GM12878 (cell line): ENCODE measurements at regions not wholly inside any gene's neighbourhood (a gene's known extent, or its start where the extent isn't known, plus 50 kb on each side); places are given as distances from the start of the nearest gene placed in this dataset.
A peak's percentile ranks its signal among the peaks of the same experiment; 100 is the strongest.

Experiments used
- ATAC-seq: fragments of 200-7000 bp; cut with Tn5 transposase; 3 replicates; pipeline ENCODE4 v1.9.1; 2020; ENCODE audit warnings: mild to moderate bottlenecking, moderate library complexity
- BruUV-seq: library from RNA; stranded (reverse); fragments of 400-500 nt; replicated peaks from 2 replicates; lab custom pipeline; 2021; lab: Mats Ljungman, UMichigan
- CTCF ChIA-PET: fragments of 300-600 bp; sonication (Branson Sonifier 250); formaldehyde crosslinking; extraction: SDS; loops from one replicate; lab custom pipeline; 2021; ENCODE audit warnings: inconsistent platforms; lab: Yijun Ruan, JAX
- POLR2A ChIA-PET: fragments of 350-600 bp; formaldehyde crosslinking; extraction: SDS; loops from one replicate; lab custom pipeline; 2021; ENCODE audit warnings: inconsistent platforms; lab: Charles Lee
- RAD21 ChIA-PET: fragments of 300-600 bp; sonication (Branson Sonifier 250); formaldehyde crosslinking; loops from one replicate; lab custom pipeline; 2023; ENCODE audit warnings: antibody characterized with exemption; ENCODE audit not compliant: unreplicated experiment; lab: Charles Lee
- SMC1A ChIA-PET: fragments of 300-600 bp; sonication (Branson Sonifier 250); formaldehyde crosslinking; loops from one replicate; lab custom pipeline; 2023; ENCODE audit not compliant: unreplicated experiment, uncharacterized antibody; lab: Charles Lee
- DNase-seq: peaks from one replicate; pipeline ENCODE4 v3.0.0-alpha.2; 2011; ENCODE audit warnings: low read depth, low spot score
- FAIRE-seq: peaks from 3 replicates; lab custom pipeline; 2011; peaks lifted over from hg19 to GRCh38; lab: Jason Lieb, UNC
- H2AFZ ChIP-seq: 2 replicates; pipeline ENCODE4 v1.6.0; 2011; ENCODE audit warnings: low read depth, low read length, control low read depth; ENCODE audit not compliant: control insufficient read depth
- H3K27ac ChIP-seq: 2 replicates; pipeline ENCODE4 v1.5.1; 2011; ENCODE audit warnings: control low read depth; ENCODE audit not compliant: control insufficient read depth, insufficient read depth
- H3K27me3 ChIP-seq, 2 experiments: replicated peaks in 1 of 2; 2 replicates each; pipeline versions ENCODE4 v1.6.0 to v1.6.1; 2011; ENCODE audit warnings: low read length in 1 of 2; ENCODE audit not compliant: control insufficient read depth in 2 of 2, insufficient read depth in 2 of 2
- H3K36me3 ChIP-seq, 2 experiments: 2 replicates each; pipeline ENCODE4 v1.5.1; 2011; ENCODE audit warnings: low read length in 1 of 2; ENCODE audit not compliant: control insufficient read depth in 2 of 2, insufficient read depth in 2 of 2
- H3K4me1 ChIP-seq: 2 replicates; pipeline ENCODE4 v1.6.1; 2011; ENCODE audit warnings: mild to moderate bottlenecking, low read length, moderate library complexity, mixed read lengths; ENCODE audit not compliant: control insufficient read depth, insufficient read depth
- H3K4me2 ChIP-seq: 2 replicates; pipeline ENCODE4 v1.6.0; 2011; ENCODE audit warnings: control low read depth; ENCODE audit not compliant: control insufficient read depth, insufficient read depth
- H3K4me3 ChIP-seq: fragments of 200-600 bp; sonication (generic); 2 replicates; pipeline ENCODE4 v1.5.1; 2016
- H3K79me2 ChIP-seq: 2 replicates; pipeline ENCODE4 v1.6.0; 2011; ENCODE audit warnings: low read length; ENCODE audit not compliant: control insufficient read depth, insufficient read depth
- H3K9ac ChIP-seq: 2 replicates; pipeline ENCODE4 v1.8.0; 2011; ENCODE audit warnings: low read length, control low read depth, mixed read lengths; ENCODE audit not compliant: control insufficient read depth, insufficient read depth
- H3K9me3 ChIP-seq: replicated peaks from 3 replicates; pipeline ENCODE4 v1.5.1; 2011; ENCODE audit warnings: mild to moderate bottlenecking, low read length; ENCODE audit not compliant: control insufficient read depth, insufficient read depth
- H4K20me1 ChIP-seq: 2 replicates; pipeline ENCODE4 v1.6.0; 2011; ENCODE audit not compliant: control insufficient read depth, insufficient read depth
- BACH1 ChIP-seq: fragments of 450-650 bp; IDR thresholded peaks from 2 replicates; pipeline ENCODE4 v1.6.1; 2017; ENCODE audit warnings: mild to moderate bottlenecking, borderline replicate concordance
- BCL11A ChIP-seq: IDR thresholded peaks from 2 replicates; pipeline ENCODE4 v1.6.1; 2011; ENCODE audit warnings: low read depth, low read length
- CBFB ChIP-seq: IDR thresholded peaks from 2 replicates; pipeline ENCODE4 v1.6.1; 2016; ENCODE audit warnings: antibody characterized with exemption, low read depth
- EP300 ChIP-seq, 2 experiments: fragments of 150-350 bp in 1 of 2; IDR thresholded peaks; 2 replicates each; pipeline ENCODE4 v1.6.1; 2011 to 2012; ENCODE audit warnings: low read depth in 2 of 2, low read length in 2 of 2, borderline replicate concordance in 1 of 2, improper control_type of control experiment in 1 of 2, inconsistent platforms in 1 of 2; ENCODE audit not compliant: control insufficient read depth in 1 of 2
- GABPA ChIP-seq: IDR thresholded peaks from 2 replicates; pipeline ENCODE4 v1.6.1; 2014; ENCODE audit warnings: antibody characterized with exemption, low read depth, mild to moderate bottlenecking, inconsistent platforms
- IKZF1 ChIP-seq: fragments of 450-650 bp; conservative IDR thresholded peaks from 2 replicates; pipeline ENCODE4 v1.6.1; 2017; ENCODE audit warnings: antibody characterized with exemption, mild to moderate bottlenecking
- MEF2A ChIP-seq: IDR thresholded peaks from 2 replicates; pipeline ENCODE4 v1.6.1; 2011; ENCODE audit warnings: low read depth, mild to moderate bottlenecking, low read length, moderate library complexity; ENCODE audit not compliant: insufficient read depth
- MXI1 ChIP-seq: fragments of 150-350 bp; IDR thresholded peaks from 2 replicates; pipeline ENCODE4 v1.6.1; 2011; ENCODE audit warnings: low read depth, mild to moderate bottlenecking, inconsistent platforms, low read length, improper control_type of control experiment
- PAX8 ChIP-seq: fragments of 450-650 bp; IDR thresholded peaks from 2 replicates; pipeline ENCODE4 v1.6.1; 2017; ENCODE audit warnings: mild to moderate bottlenecking, moderate library complexity
- RBBP5 ChIP-seq: fragments of 200-600 bp; sonication (generic); conservative IDR thresholded peaks from 2 replicates; pipeline ENCODE4 v1.6.1; 2016
- SREBF2 ChIP-seq: IDR thresholded peaks from 2 replicates; pipeline ENCODE4 v1.6.1; 2012; ENCODE audit warnings: mild to moderate bottlenecking, low read length
- TCF7 ChIP-seq: IDR thresholded peaks from 2 replicates; pipeline ENCODE4 v1.6.1; 2014; ENCODE audit warnings: antibody characterized with exemption, borderline replicate concordance
- ZNF207 ChIP-seq: fragments of 450-650 bp; IDR thresholded peaks from 2 replicates; pipeline ENCODE4 v1.6.1; 2014; ENCODE audit warnings: antibody characterized with exemption, mild to moderate bottlenecking, borderline replicate concordance
- ZNF274 ChIP-seq: IDR thresholded peaks from one replicate; pipeline ENCODE4 v1.8.0; 2011; ENCODE audit not compliant: insufficient read length, insufficient read depth
- WGBS: methylation state at CpG from one replicate; pipeline ENCODE4 v1.1.6; 2016; ENCODE audit warnings: low lambda C conversion rate; ENCODE audit not compliant: insufficient replicate concordance, insufficient coverage; ENCODE audit errors: missing lambda C conversion rate; 5-methylcytosine and 5-hydroxymethylcytosine counted together
- in situ Hi-C: fragments of 300-500 bp; cut with MboI; formaldehyde crosslinking; loops from 9 replicates; pipeline ENCODE4 v1.14.3; 2018; ENCODE audit warnings: mixed read lengths
- intact Hi-C: fragments of 100-400 bp; cut with micrococcal nuclease; formaldehyde crosslinking; loops from one replicate; pipeline ENCODE4 v1.14.2; 2022; ENCODE audit not compliant: unreplicated experiment
- TF ChIP-seq, protein P1 (sequence below): IDR thresholded peaks from 2 replicates; pipeline ENCODE4 v1.6.1; 2012; ENCODE audit warnings: low read depth, low read length, improper control_type of control experiment
- TF ChIP-seq, protein P2 (sequence below): fragments of 450-650 bp; formaldehyde crosslinking; IDR thresholded peaks from 2 replicates; pipeline ENCODE4 v1.5.0; 2022; ENCODE audit warnings: mild to moderate bottlenecking, missing genetic modification characterization
- TF ChIP-seq, protein P3 (sequence below): fragments of 450-650 bp; IDR thresholded peaks from 2 replicates; pipeline ENCODE4 v1.6.1; 2018; ENCODE audit warnings: mild to moderate bottlenecking, low read depth, moderate library complexity; ENCODE audit not compliant: partially characterized antibody

DNA sequence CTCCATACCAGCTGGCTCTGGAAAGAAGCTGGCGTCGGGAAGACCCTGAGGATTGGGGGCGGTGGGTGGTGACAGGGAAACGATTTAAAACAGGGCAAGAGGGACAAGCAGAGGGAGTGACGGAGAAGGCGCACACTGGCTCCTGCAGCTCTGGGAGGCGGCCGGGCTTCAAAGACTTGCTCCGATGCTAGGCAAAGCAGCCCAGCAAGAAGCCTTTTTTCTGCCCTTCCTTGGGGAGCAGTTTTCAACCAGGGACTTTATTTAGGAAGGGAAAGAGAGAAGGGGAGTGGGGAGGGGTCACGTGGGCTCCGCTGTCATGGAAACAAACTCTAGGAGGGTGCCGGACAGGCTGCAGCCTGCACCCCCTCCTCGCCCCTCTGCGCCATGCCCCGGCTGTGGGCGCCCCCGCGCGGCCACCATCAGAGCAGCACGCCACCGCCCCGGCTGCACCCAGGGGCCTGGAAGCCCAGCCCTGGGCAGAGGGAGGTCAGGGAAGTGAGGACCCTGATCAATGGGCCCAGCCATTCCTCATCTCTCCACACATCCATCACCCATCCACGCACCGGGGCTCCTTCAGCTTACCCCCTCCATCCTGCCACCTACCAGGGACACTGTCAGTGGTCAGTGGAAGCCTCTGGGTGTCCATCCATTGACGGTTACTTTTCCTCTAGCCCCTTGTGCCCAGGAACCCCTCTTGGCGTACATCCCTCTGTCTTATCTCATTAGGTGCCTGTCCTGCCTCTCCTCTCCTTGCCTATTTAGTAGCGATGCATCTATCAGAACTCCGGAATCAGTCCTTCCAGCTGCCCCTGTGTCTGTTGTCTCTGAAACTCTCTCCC, 66.6 kb upstream of the CCDC167 start:
- H3K4me1 ChIP-seq = peaks cover 52% of the 10 kb centered on the region
- in situ Hi-C loops = no loop called here
- CTCF ChIA-PET = interaction anchor here (0.7 to 18.7 kb wide), 35 partner anchors 11 to 1004 kb away, joined by 3 to 590 read pairs (median 7); partner anchors contain the start of gene CMTR1
- H3K9ac ChIP-seq = peak overlapping the region; percentile 51; the same call in 1 of the 2 replicates
- H3K27ac ChIP-seq = peak overlapping the region; percentile 91
- peak overlapping the region; percentile 50; the same call in 1 of the 2 replicates for H2AFZ ChIP-seq
- H3K27me3 ChIP-seq = no peaks in the 10 kb centered on the region
- POLR2A ChIA-PET = interaction anchor here (1.2 to 9.7 kb wide), 7 partner anchors 12 to 133 kb away, joined by 3 to 114 read pairs (median 46); partner anchors contain the start of gene CMTR1
- no TSS peak for BruUV-seq
- peak overlapping the region; percentile 61 for H3K4me3 ChIP-seq
- intact Hi-C loops = loop anchor here (1.0 to 10.0 kb wide), 5 partner anchors 28 to 242 kb away; no protein-coding TSS in a partner anchor
- 12% methylated on average over 28 of the region's 28 CpGs for WGBS
- H4K20me1 ChIP-seq = no peaks in the 10 kb centered on the region
- RAD21 ChIA-PET = interaction anchor here (0.7 to 7.4 kb wide), 37 partner anchors 9 to 581 kb away, joined by 3 to 266 read pairs (median 5); partner anchors contain the start of genes CCDC167, CMTR1 and MTCH1
- no peaks in the 10 kb centered on the region for H3K9me3 ChIP-seq
- SMC1A ChIA-PET = interaction anchor here (0.7 to 12.0 kb wide), 29 partner anchors 13 to 274 kb away, joined by 3 to 346 read pairs (median 4); partner anchors contain the start of gene CCDC167
- peak overlapping the region; percentile 88 for H3K4me2 ChIP-seq
- no peaks in the 10 kb centered on the region; a peak in 1 of 4 replicates for H3K36me3 ChIP-seq
- ATAC-seq = peak; percentile 73
- no peak for DNase-seq
- peaks cover 14% of the 10 kb centered on the region for H3K79me2 ChIP-seq
- FAIRE-seq = no peak
- no peak for TF ChIP-seq TCF7
- TF ChIP-seq EP300 (IDR thresholded peaks at IDR 0.05; ENCODE audit: borderline replicate concordance in 1 of 2, control insufficient read depth in 1 of 2, low read depth in 2 of 2, low read length in 2 of 2) = no peak
- TF ChIP-seq ZNF207 = no peak
- TF ChIP-seq BCL11A = no peak
- TF ChIP-seq IKZF1 = peak; percentile 71
- no peak for TF ChIP-seq GABPA
- no peak for TF ChIP-seq CBFB
- TF ChIP-seq MXI1 = peak; percentile 62; the same call in 1 of the 2 replicates
- TF ChIP-seq, protein P1, sequence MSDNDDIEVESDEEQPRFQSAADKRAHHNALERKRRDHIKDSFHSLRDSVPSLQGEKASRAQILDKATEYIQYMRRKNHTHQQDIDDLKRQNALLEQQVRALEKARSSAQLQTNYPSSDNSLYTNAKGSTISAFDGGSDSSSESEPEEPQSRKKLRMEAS = peak; percentile 75; the same call in 1 of the 2 replicates
- no peak for TF ChIP-seq ZNF274
- no peak for TF ChIP-seq MEF2A
- TF ChIP-seq BACH1 = peak; percentile 42
- no peak for TF ChIP-seq RBBP5
- TF ChIP-seq, protein P2, sequence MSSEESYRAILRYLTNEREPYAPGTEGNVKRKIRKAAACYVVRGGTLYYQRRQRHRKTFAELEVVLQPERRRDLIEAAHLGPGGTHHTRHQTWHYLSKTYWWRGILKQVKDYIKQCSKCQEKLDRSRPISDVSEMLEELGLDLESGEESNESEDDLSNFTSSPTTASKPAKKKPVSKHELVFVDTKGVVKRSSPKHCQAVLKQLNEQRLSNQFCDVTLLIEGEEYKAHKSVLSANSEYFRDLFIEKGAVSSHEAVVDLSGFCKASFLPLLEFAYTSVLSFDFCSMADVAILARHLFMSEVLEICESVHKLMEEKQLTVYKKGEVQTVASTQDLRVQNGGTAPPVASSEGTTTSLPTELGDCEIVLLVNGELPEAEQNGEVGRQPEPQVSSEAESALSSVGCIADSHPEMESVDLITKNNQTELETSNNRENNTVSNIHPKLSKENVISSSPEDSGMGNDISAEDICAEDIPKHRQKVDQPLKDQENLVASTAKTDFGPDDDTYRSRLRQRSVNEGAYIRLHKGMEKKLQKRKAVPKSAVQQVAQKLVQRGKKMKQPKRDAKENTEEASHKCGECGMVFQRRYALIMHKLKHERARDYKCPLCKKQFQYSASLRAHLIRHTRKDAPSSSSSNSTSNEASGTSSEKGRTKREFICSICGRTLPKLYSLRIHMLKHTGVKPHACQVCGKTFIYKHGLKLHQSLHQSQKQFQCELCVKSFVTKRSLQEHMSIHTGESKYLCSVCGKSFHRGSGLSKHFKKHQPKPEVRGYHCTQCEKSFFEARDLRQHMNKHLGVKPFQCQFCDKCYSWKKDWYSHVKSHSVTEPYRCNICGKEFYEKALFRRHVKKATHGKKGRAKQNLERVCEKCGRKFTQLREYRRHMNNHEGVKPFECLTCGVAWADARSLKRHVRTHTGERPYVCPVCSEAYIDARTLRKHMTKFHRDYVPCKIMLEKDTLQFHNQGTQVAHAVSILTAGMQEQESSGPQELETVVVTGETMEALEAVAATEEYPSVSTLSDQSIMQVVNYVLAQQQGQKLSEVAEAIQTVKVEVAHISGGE (CRISPR knock-in tag) = no peak
- TF ChIP-seq PAX8 = no peak
- TF ChIP-seq SREBF2 = no peak
- TF ChIP-seq, protein P3, sequence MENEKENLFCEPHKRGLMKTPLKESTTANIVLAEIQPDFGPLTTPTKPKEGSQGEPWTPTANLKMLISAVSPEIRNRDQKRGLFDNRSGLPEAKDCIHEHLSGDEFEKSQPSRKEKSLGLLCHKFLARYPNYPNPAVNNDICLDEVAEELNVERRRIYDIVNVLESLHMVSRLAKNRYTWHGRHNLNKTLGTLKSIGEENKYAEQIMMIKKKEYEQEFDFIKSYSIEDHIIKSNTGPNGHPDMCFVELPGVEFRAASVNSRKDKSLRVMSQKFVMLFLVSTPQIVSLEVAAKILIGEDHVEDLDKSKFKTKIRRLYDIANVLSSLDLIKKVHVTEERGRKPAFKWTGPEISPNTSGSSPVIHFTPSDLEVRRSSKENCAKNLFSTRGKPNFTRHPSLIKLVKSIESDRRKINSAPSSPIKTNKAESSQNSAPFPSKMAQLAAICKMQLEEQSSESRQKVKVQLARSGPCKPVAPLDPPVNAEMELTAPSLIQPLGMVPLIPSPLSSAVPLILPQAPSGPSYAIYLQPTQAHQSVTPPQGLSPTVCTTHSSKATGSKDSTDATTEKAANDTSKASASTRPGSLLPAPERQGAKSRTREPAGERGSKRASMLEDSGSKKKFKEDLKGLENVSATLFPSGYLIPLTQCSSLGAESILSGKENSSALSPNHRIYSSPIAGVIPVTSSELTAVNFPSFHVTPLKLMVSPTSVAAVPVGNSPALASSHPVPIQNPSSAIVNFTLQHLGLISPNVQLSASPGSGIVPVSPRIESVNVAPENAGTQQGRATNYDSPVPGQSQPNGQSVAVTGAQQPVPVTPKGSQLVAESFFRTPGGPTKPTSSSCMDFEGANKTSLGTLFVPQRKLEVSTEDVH = no peak
